Esophagus mucosa (tissue), 1 donor: ENCODE measurements at regions not wholly inside any gene's neighbourhood (a gene's known extent, or its start where the extent isn't known, plus 50 kb on each side); places are given as distances from the start of the nearest gene placed in this dataset.

Source experiments
- ATAC-seq: fragments of 200-7000 bp; cut with Tn5 transposase; one replicate; pipeline ENCODE4 v1.9.1; 2020
- donor health status: DM: yes; HTN: yes; CAD: no.

GRCh38 chr15:95293456-95294031 is 1037.0 kb upstream of the NR2F2 start:
- no peak for ATAC-seq

GRCh38 chr15:95295363-95295762 is 1035.1 kb upstream of the NR2F2 start:
- ATAC-seq: no peak

DNA sequence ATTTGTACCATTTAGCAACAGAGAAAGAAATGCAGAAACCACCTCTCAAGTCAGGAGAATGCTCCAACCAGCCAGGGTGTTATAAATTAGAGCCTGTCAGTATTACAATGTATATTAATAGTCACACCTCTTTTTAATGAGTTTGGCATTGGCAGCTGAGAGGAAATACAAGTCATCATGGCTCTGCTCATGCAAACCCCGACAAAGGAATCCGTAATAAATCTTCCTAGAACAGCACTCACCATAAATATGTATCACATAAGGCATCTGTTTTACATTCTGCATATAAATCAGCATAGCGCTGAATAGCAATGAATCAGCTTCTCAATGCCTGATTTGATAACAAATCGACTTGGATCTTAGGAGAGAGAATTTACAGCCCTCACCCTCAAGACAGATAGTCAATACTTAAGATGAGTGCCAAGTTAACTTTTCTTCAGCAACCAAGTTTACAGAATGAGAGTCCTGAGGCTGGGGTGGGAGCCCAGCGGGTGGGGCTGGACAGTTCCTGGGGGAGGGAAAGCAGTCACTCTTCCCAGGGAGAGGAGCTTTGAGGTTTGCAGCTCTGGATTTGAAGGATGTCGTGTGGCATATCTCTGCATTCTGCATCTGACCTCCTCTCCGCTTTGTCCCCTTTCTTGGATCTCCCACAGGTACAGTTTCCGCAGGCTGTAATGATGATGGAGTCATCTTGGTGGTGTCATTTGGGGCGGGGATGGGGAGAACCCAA is 1034.4 kb upstream of the NR2F2 start:
- no peak for ATAC-seq

- no peak for ATAC-seq
These were observed 1033.9 kb upstream of the NR2F2 start for GRCh38 chr15:95296643-95297042.

GRCh38 chr15:95298729-95299128 is 1031.8 kb upstream of the NR2F2 start:
- no peak for ATAC-seq

DNA sequence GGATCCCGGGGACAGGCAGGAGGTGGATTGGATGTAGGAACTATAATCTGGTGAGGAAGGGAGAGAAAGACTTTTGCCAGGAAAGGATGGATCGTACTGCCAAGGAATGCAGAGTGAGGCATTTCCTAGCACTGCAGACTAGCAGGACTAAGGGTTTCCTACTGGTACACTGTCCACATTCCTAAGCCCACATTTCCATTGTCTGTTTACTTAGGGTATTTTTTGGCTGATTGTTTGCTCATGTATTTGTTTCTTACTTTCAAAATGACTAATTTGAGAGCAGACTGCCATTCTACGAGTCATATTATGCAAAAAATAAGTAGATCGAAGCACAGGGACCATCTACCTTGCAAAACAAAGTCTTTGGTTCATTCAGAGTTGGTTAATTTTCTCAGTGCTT is 1029.5 kb upstream of the NR2F2 start:
- ATAC-seq: no peak

- ATAC-seq: no peak
These were observed 1028.3 kb upstream of the NR2F2 start for GRCh38 chr15:95302206-95302605.

DNA sequence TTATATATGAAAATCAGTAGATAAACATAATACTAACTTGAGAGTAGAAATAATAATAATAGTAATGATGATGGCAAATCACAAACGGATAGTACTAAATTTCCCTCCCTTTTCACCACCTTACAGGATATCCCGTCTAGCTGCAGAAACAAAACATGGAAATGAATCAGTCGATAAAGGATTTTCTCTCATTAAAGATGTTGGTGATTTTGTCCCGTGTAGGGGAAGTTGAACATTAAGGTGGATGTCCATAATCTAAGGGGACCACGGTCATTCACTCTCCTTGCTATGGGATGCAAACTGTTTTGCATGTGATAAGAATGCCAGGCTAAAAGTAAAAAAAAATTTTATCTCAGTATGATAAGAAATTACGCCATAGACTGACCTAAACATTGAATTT is 1027.7 kb upstream of the NR2F2 start:
- no peak for ATAC-seq

DNA sequence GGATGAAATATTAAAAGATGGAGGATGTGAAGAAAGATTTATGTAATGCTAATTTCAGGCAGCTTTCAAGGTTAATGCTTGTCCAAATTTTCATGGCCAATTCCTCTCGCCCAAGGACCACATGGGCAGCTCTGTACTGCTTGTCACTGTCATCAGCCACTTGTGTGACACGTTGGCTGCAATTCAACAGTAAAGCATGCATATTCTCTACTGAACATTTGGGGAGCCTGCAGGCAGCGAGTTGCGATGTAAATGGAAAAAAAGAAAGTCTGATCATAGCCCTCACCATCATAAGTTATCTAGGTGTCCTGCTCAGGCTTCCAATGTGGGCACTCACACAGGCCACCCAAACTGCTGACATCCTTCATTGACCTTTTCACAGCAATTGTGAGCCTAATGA is 1026.8 kb upstream of the NR2F2 start:
- no peak for ATAC-seq

DNA sequence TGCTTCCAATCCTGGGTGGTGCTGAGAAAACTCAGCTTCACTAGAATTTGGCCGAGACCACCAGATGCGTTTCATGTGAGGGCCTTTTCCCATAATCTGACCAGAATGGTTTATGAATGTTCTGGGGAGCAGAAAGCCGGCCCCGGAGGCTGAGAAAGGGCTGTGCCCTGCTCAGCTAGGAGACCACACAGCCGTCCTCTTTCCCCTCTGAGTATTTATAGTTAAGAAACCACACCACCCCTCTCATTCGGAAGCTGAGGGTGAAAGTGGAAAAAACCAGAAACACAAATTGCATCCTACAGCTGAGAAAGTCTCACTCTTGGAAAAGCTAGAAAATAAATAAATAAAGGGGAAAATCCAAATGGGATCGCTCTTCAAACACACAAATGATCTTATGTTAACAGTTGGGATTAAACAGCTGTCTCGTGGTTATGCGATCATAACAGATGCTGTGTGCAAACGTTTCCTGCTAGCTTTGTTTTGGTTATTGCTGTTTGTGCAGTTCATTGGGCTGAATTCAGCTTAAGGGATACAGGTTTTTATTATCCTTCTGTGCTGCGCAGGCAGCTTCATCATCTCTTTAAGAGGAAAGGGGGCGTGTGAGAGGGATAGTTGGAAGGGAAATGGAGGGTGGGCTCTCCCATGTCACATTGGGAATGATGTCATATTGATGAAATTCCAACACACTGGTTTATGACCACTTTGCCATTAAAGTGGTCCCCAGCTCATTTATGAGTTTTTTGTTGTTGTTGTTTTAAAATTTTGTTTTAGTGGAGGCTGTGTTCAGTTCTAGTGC is 1026.2 kb upstream of the NR2F2 start:
- no peak for ATAC-seq

- ATAC-seq: no peak
These were observed 1025.5 kb upstream of the NR2F2 start for GRCh38 chr15:95304947-95305400.

- no peak for ATAC-seq
These were observed 1023.4 kb upstream of the NR2F2 start for GRCh38 chr15:95307115-95307514.

GRCh38 chr15:95319242-95319641 is 1011.3 kb upstream of the NR2F2 start:
- ATAC-seq: no peak

- no peak for ATAC-seq
These were observed 1006.7 kb upstream of the NR2F2 start for GRCh38 chr15:95323796-95324195.

DNA sequence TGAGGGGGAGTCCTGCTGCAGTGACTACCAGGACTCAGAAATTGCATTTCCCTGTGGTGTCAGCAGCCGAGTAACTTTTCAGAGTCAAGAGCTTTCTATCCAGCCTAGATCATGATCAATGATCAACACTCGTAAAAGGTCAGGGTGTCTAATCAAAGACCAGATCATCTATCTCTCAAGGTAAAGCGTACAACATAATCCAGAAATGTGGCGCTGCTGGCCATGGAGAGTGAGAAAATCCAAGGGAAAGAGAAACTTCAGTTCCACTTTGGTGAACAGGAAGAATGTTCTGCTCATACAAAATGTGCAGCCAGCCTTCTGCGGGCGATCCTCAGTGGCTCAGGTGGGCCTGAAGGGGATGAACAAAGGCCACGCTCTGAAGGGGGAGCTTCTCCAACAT is 1005.8 kb upstream of the NR2F2 start:
- no peak for ATAC-seq

GRCh38 chr15:95325763-95326404 is 1004.6 kb upstream of the NR2F2 start:
- ATAC-seq: no peak

GRCh38 chr15:95326431-95327182 is 1003.9 kb upstream of the NR2F2 start:
- ATAC-seq: peak; percentile 17

- ATAC-seq: no peak
These were observed 1003.3 kb upstream of the NR2F2 start for GRCh38 chr15:95327183-95327525.

DNA sequence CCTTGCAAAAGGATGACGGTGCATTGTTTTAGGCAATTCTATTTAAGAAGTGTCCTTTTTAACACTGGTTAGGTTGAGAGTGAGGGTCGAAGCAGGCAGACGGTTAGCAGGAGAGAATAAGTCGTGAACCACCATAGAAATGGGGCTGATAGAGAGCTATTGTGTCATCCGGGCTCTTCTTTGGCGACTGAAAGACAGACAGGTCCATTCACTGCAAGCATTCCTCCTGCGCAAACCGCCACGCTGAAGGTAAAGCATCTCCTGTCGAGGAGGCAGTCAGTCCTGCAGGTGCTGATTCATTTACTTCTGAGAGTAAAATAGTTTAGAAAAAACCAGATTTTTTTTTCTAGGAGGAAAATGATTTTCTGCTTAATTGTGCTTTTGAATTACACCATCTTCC is 1002.8 kb upstream of the NR2F2 start:
- ATAC-seq: no peak

GRCh38 chr15:95328559-95328958 is 1001.9 kb upstream of the NR2F2 start:
- no peak for ATAC-seq

GRCh38 chr15:95329362-95329761 is 1001.1 kb upstream of the NR2F2 start:
- no peak for ATAC-seq

- peak; percentile 57 for ATAC-seq
These were observed 988.8 kb upstream of the NR2F2 start for GRCh38 chr15:95341686-95342085.

- no peak for ATAC-seq
These were observed 984.6 kb upstream of the NR2F2 start for GRCh38 chr15:95345867-95346266.
